ENCODE measurements at regions not wholly inside any gene's neighbourhood (a gene's known extent, or its start where the extent isn't known, plus 50 kb on each side); places are given as distances from the start of the nearest gene placed in this dataset.

- no peak for TF ChIP-seq CTCF (IDR thresholded peaks at IDR 0.05; ENCODE audit: insufficient read depth, low read length, missing control alignments)
- DNase-seq (ENCODE audit: low read depth, low spot score): no peak
- H3K4me3 ChIP-seq (ENCODE audit: low read depth, low read length): no peak overlapping the region
- ChIA-PET CTCF (no interaction called here), POLR2A (no interaction called here)
These were observed 462.9 kb downstream of the COG6 start for GRCh38 chr13:40118337-40118736.

GRCh38 chr13:40119852-40120251, 464.4 kb downstream of the COG6 start:
- TF ChIP-seq CTCF (IDR thresholded peaks at IDR 0.05; ENCODE audit: insufficient read depth, low read length, missing control alignments): no peak
- ChIA-PET CTCF (no interaction called here), POLR2A (no interaction called here)
- DNase-seq (ENCODE audit: low read depth, low spot score): no peak
- H3K4me3 ChIP-seq (ENCODE audit: low read depth, low read length): no peak overlapping the region

- CTCF ChIA-PET: no interaction called here
- no peak for TF ChIP-seq CTCF (IDR thresholded peaks at IDR 0.05; ENCODE audit: insufficient read depth, low read length, missing control alignments)
- DNase-seq (ENCODE audit: low read depth, low spot score): no peak
- POLR2A ChIA-PET: interaction anchor here (0.8 kb wide), 1 partner anchor 344 kb away, joined by 3 read pairs; no protein-coding TSS in a partner anchor
- H3K4me3 ChIP-seq (ENCODE audit: low read depth, low read length): no peak overlapping the region
These were observed 464.8 kb downstream of the COG6 start for GRCh38 chr13:40120288-40120687.

- no peak for DNase-seq (ENCODE audit: low read depth, low spot score)
- CTCF ChIA-PET: no interaction called here
These were observed 465.3 kb downstream of the COG6 start for GRCh38 chr13:40120781-40121180.

GRCh38 chr13:40121722-40122121, 466.3 kb downstream of the COG6 start:
- no peak for TF ChIP-seq CTCF (IDR thresholded peaks at IDR 0.05; ENCODE audit: insufficient read depth, low read length, missing control alignments)
- CTCF ChIA-PET: no interaction called here

More at GRCh38 chr13:40120781-40121180, 465.3 kb downstream of the COG6 start:
- H3K4me3 ChIP-seq (ENCODE audit: low read depth, low read length): no peak overlapping the region
- POLR2A ChIA-PET: interaction anchor here (0.8 kb wide), 1 partner anchor 344 kb away, joined by 3 read pairs; no protein-coding TSS in a partner anchor
- no peak for TF ChIP-seq CTCF (IDR thresholded peaks at IDR 0.05; ENCODE audit: insufficient read depth, low read length, missing control alignments)

GRCh38 chr13:40123962-40124632, 468.6 kb downstream of the COG6 start:
- H3K4me3 ChIP-seq (ENCODE audit: low read depth, low read length): no peak overlapping the region
- no peak for DNase-seq (ENCODE audit: low read depth, low spot score)
- CTCF ChIA-PET: no interaction called here
- no peak for TF ChIP-seq CTCF (IDR thresholded peaks at IDR 0.05; ENCODE audit: insufficient read depth, low read length, missing control alignments)
- POLR2A ChIA-PET: no interaction called here

More at GRCh38 chr13:40121722-40122121, 466.3 kb downstream of the COG6 start:
- no peak overlapping the region for H3K4me3 ChIP-seq (ENCODE audit: low read depth, low read length)
- no peak for DNase-seq (ENCODE audit: low read depth, low spot score)
- POLR2A ChIA-PET: no interaction called here
